A673 (cell line): ENCODE measurements at regions not wholly inside any gene's neighbourhood (a gene's known extent, or its start where the extent isn't known, plus 50 kb on each side); places are given as distances from the start of the nearest gene placed in this dataset.

Source experiments
- BruUV-seq: library from RNA; stranded (reverse); fragments of 400-500 nt; replicated peaks from 2 replicates; lab custom pipeline; 2021; lab: Mats Ljungman, UMichigan
- CTCF ChIA-PET: fragments of 300-600 bp; sonication (Branson Sonifier 250); formaldehyde crosslinking; loops from one replicate; lab custom pipeline; 2022; ENCODE audit warnings: antibody characterized with exemption; lab: Charles Lee
- POLR2A ChIA-PET: fragments of 300-600 bp; sonication (Branson Sonifier 250); formaldehyde crosslinking; loops from one replicate; lab custom pipeline; 2022; ENCODE audit warnings: antibody characterized with exemption; ENCODE audit not compliant: low non-redundant PET; lab: Charles Lee
- DNase-seq: peaks from one replicate; pipeline ENCODE4 v3.0.0-alpha.2; 2015; ENCODE audit warnings: low spot score
- H3K27ac ChIP-seq: fragments of 200-600 bp; sonication (generic); 2 replicates; pipeline ENCODE4 v1.5.1; 2016; ENCODE audit warnings: mixed run types, low read depth, mild to moderate bottlenecking, mixed read lengths, antibody characterized with exemption, low read length; ENCODE audit not compliant: poor library complexity, severe bottlenecking
- H3K27me3 ChIP-seq: fragments of 200-600 bp; sonication (generic); replicated peaks from 2 replicates; pipeline ENCODE4 v1.6.1; 2017; ENCODE audit warnings: mixed run types, low read depth, mild to moderate bottlenecking, mixed read lengths, antibody characterized with exemption, low read length; ENCODE audit not compliant: insufficient read depth, poor library complexity
- H3K36me3 ChIP-seq: fragments of 200-600 bp; sonication (generic); 2 replicates; pipeline ENCODE4 v1.6.1; 2016; ENCODE audit warnings: mixed run types, mild to moderate bottlenecking, mixed read lengths, antibody characterized with exemption, low read length; ENCODE audit not compliant: insufficient read depth, poor library complexity, severe bottlenecking
- H3K4me1 ChIP-seq: fragments of 200-600 bp; sonication (generic); 2 replicates; pipeline ENCODE4 v1.6.1; 2017; ENCODE audit warnings: mixed run types, mild to moderate bottlenecking, mixed read lengths, antibody characterized with exemption, low read length; ENCODE audit not compliant: insufficient read depth, poor library complexity, severe bottlenecking
- H3K4me3 ChIP-seq: fragments of 200-600 bp; sonication (generic); 2 replicates; pipeline ENCODE4 v1.5.1; 2016; ENCODE audit warnings: low read depth, mixed run types, mild to moderate bottlenecking, mixed read lengths, low read length; ENCODE audit not compliant: poor library complexity, severe bottlenecking
- H3K9me3 ChIP-seq: fragments of 200-600 bp; sonication (generic); 2 replicates; pipeline ENCODE4 v1.6.1; 2016; ENCODE audit warnings: mixed run types, low read depth, mild to moderate bottlenecking, mixed read lengths, antibody characterized with exemption, low read length; ENCODE audit not compliant: poor library complexity, severe bottlenecking
- CTCF ChIP-seq: fragments of 300-800, 200-600 bp; sonication (generic); conservative IDR thresholded peaks from 2 replicates; pipeline ENCODE4 v1.5.1; 2017; ENCODE audit warnings: low read depth, mild to moderate bottlenecking, antibody characterized with exemption, low read length, moderate library complexity, mixed read lengths
- EZH2 ChIP-seq: fragments of 200-600 bp; sonication (generic); IDR thresholded peaks from 2 replicates; pipeline ENCODE4 v1.6.1; 2017; ENCODE audit warnings: borderline replicate concordance, low read depth, mild to moderate bottlenecking, mixed read lengths, antibody characterized with exemption, low read length; ENCODE audit not compliant: poor library complexity, severe bottlenecking
- intact Hi-C: fragments of 100-400 bp; cut with micrococcal nuclease; formaldehyde crosslinking; loops from one replicate; pipeline ENCODE4 v1.10.0; 2022; ENCODE audit not compliant: unreplicated experiment

- Histone ChIP-seq H3K27ac (no peak overlapping the region), H3K9me3 (no peaks in the 10 kb centered on the region), H3K36me3 (no peaks in the 10 kb centered on the region), H3K4me1 (peaks cover 9% of the 10 kb centered on the region), H3K27me3 (peaks cover 49% of the 10 kb centered on the region), H3K4me3 (no peak overlapping the region)
- TF ChIP-seq EZH2 (no peak), CTCF (no peak)
- DNase-seq, result no peak
- POLR2A ChIA-PET, result no interaction called here
- intact Hi-C loops, result no loop called here
- CTCF ChIA-PET, result no interaction called here
- no TSS peak for BruUV-seq
Observed at GRCh38 chr10:22795546-22795945, 81.2 kb upstream of the PIP4K2A start.

- no TSS peak for BruUV-seq
- H3K27ac ChIP-seq, result no peak overlapping the region
- no peak for TF ChIP-seq EZH2
- no peak for TF ChIP-seq CTCF
- intact Hi-C loops, result no loop called here
- no peak overlapping the region for H3K4me3 ChIP-seq
- H3K9me3 ChIP-seq, result peaks cover 10% of the 10 kb centered on the region
- POLR2A ChIA-PET, result no interaction called here
- DNase-seq, result no peak
- CTCF ChIA-PET, result no interaction called here
- H3K4me1 ChIP-seq, result peaks cover 9% of the 10 kb centered on the region
- H3K36me3 ChIP-seq, result no peaks in the 10 kb centered on the region
- H3K27me3 ChIP-seq, result peaks cover 68% of the 10 kb centered on the region
Observed at GRCh38 chr10:22792161-22792560, 77.8 kb upstream of the PIP4K2A start.

- Histone ChIP-seq H3K4me3 (no peak overlapping the region), H3K27ac (no peak overlapping the region), H3K36me3 (no peaks in the 10 kb centered on the region), H3K9me3 (peaks cover 10% of the 10 kb centered on the region), H3K4me1 (peaks cover 9% of the 10 kb centered on the region), H3K27me3 (peaks cover 73% of the 10 kb centered on the region)
- no TSS peak for BruUV-seq
- TF ChIP-seq CTCF (no peak), EZH2 (no peak)
- ChIA-PET CTCF (no interaction called here), POLR2A (no interaction called here)
- DNase-seq, result peak; percentile 69
- intact Hi-C loops, result no loop called here
Observed at GRCh38 chr10:22791665-22792064, 77.3 kb upstream of the PIP4K2A start.
